Neural progenitor cell (in vitro differentiated cells): ENCODE measurements at regions not wholly inside any gene's neighbourhood (a gene's known extent, or its start where the extent isn't known, plus 50 kb on each side); places are given as distances from the start of the nearest gene placed in this dataset.

ENCODE experiments used
- EZH2 ChIP-seq: fragments of 200-600 bp; sonication (generic); IDR thresholded peaks from 2 replicates; pipeline ENCODE4 v1.6.1; 2017; ENCODE audit warnings: antibody characterized with exemption, mild to moderate bottlenecking, moderate library complexity
- TF ChIP-seq, protein P1 (sequence below): fragments of 200-600 bp; sonication (generic); IDR thresholded peaks from 2 replicates; pipeline ENCODE4 v1.5.1; 2017; ENCODE audit warnings: antibody characterized with exemption, mild to moderate bottlenecking

DNA sequence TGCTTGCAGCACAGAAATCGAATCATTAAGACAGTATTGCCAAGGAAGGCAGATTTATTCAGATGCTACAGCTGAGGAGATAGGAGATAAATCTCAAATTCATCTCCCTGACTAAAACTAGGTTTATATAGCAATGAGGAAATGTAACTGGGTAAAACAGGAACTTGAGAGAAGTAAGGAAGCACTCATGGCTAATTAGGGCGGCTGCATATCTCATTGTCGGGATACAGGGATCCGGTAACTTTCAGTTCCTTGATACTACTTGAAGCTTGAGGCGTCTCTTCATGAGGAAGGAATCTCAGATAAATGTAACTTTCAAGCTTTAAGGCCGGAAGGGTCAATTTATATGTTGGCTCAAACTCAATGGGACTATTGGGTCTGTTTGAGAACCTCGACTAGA lies 129.2 kb upstream of the WDR1 start:
- no peak for TF ChIP-seq EZH2
- TF ChIP-seq, protein P1, sequence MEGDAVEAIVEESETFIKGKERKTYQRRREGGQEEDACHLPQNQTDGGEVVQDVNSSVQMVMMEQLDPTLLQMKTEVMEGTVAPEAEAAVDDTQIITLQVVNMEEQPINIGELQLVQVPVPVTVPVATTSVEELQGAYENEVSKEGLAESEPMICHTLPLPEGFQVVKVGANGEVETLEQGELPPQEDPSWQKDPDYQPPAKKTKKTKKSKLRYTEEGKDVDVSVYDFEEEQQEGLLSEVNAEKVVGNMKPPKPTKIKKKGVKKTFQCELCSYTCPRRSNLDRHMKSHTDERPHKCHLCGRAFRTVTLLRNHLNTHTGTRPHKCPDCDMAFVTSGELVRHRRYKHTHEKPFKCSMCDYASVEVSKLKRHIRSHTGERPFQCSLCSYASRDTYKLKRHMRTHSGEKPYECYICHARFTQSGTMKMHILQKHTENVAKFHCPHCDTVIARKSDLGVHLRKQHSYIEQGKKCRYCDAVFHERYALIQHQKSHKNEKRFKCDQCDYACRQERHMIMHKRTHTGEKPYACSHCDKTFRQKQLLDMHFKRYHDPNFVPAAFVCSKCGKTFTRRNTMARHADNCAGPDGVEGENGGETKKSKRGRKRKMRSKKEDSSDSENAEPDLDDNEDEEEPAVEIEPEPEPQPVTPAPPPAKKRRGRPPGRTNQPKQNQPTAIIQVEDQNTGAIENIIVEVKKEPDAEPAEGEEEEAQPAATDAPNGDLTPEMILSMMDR = no peak
